ENCODE measurements at regions not wholly inside any gene's neighbourhood (a gene's known extent, or its start where the extent isn't known, plus 50 kb on each side); places are given as distances from the start of the nearest gene placed in this dataset.
"Not testable (repeated sequence)": the region's sequence is repeated elsewhere in the genome, so short reads cannot be mapped to it uniquely, and the experiment has no call there.

- no peak overlapping the region for H3K27ac ChIP-seq
- no peaks in the 10 kb centered on the region for H3K36me3 ChIP-seq
- no peak for DNase-seq (ENCODE audit: low read depth in 1 of 2, low spot score in 2 of 2)
- H3K4me1 ChIP-seq (replicated peaks), result peaks cover 3% of the 10 kb centered on the region; the same call in 1 of the 2 replicates
- H3K9me3 ChIP-seq (replicated peaks), result no peaks in the 10 kb centered on the region
- no peak overlapping the region for H3K4me3 ChIP-seq
- no peaks in the 10 kb centered on the region for H3K27me3 ChIP-seq (replicated peaks)
Measured at GRCh38 chr2:177001334-177001733, 211.3 kb upstream of the HNRNPA3 start.

GRCh38 chr2:177002983-177003382 is 209.6 kb upstream of the HNRNPA3 start:
- no peaks in the 10 kb centered on the region for H3K4me1 ChIP-seq (replicated peaks)
- no peak overlapping the region for H3K27ac ChIP-seq
- H3K36me3 ChIP-seq, result no peaks in the 10 kb centered on the region
- no peak for DNase-seq (ENCODE audit: low read depth in 1 of 2, low spot score in 2 of 2)
- no peak overlapping the region for H3K4me3 ChIP-seq
- no peaks in the 10 kb centered on the region for H3K9me3 ChIP-seq (replicated peaks)
- H3K27me3 ChIP-seq (replicated peaks), result no peaks in the 10 kb centered on the region

- H3K4me1 ChIP-seq (replicated peaks); H3K4me3 ChIP-seq; H3K27me3 ChIP-seq (replicated peaks); H3K36me3 ChIP-seq; DNase-seq (ENCODE audit: low read depth in 1 of 2, low spot score in 2 of 2); H3K27ac ChIP-seq; H3K9me3 ChIP-seq (replicated peaks): not testable (repeated sequence)
Measured at GRCh38 chr2:177007726-177008125, 204.9 kb upstream of the HNRNPA3 start.

- H3K27ac ChIP-seq; H3K4me1 ChIP-seq (replicated peaks); H3K27me3 ChIP-seq (replicated peaks); DNase-seq (ENCODE audit: low read depth in 1 of 2, low spot score in 2 of 2); H3K4me3 ChIP-seq; H3K9me3 ChIP-seq (replicated peaks); H3K36me3 ChIP-seq: not testable (repeated sequence)
Measured at GRCh38 chr2:177008662-177009061, 203.9 kb upstream of the HNRNPA3 start.

GRCh38 chr2:177010146-177010545 is 202.4 kb upstream of the HNRNPA3 start:
- H3K27ac ChIP-seq, result no peak overlapping the region
- H3K36me3 ChIP-seq, result no peaks in the 10 kb centered on the region
- no peaks in the 10 kb centered on the region for H3K27me3 ChIP-seq (replicated peaks)
- H3K4me3 ChIP-seq, result no peak overlapping the region
- no peak for DNase-seq (ENCODE audit: low read depth in 1 of 2, low spot score in 2 of 2)
- H3K4me1 ChIP-seq (replicated peaks), result no peaks in the 10 kb centered on the region
- no peaks in the 10 kb centered on the region for H3K9me3 ChIP-seq (replicated peaks)

GRCh38 chr2:177010861-177011260 is 201.7 kb upstream of the HNRNPA3 start:
- DNase-seq (ENCODE audit: low read depth in 1 of 2, low spot score in 2 of 2), result no peak
- Histone ChIP-seq H3K36me3 (no peaks in the 10 kb centered on the region), H3K27me3 (replicated peaks) (no peaks in the 10 kb centered on the region)

GRCh38 chr2:177014946-177015345 is 197.6 kb upstream of the HNRNPA3 start:
- Histone ChIP-seq H3K4me1 (replicated peaks) (no peaks in the 10 kb centered on the region), H3K27ac (no peak overlapping the region), H3K27me3 (replicated peaks) (no peaks in the 10 kb centered on the region), H3K9me3 (replicated peaks) (no peaks in the 10 kb centered on the region), H3K36me3 (no peaks in the 10 kb centered on the region), H3K4me3 (no peak overlapping the region)
- no peak for DNase-seq (ENCODE audit: low read depth in 1 of 2, low spot score in 2 of 2)

More at GRCh38 chr2:177010861-177011260, 201.7 kb upstream of the HNRNPA3 start:
- Histone ChIP-seq H3K4me3 (no peak overlapping the region), H3K27ac (no peak overlapping the region), H3K4me1 (replicated peaks) (no peaks in the 10 kb centered on the region), H3K9me3 (replicated peaks) (no peaks in the 10 kb centered on the region)

- H3K27ac ChIP-seq, result no peak overlapping the region
- H3K36me3 ChIP-seq, result no peaks in the 10 kb centered on the region
- no peak overlapping the region for H3K4me3 ChIP-seq
- H3K27me3 ChIP-seq (replicated peaks), result no peaks in the 10 kb centered on the region
- no peaks in the 10 kb centered on the region for H3K4me1 ChIP-seq (replicated peaks)
- H3K9me3 ChIP-seq (replicated peaks), result no peaks in the 10 kb centered on the region
- no peak for DNase-seq (ENCODE audit: low read depth in 1 of 2, low spot score in 2 of 2)
Measured at GRCh38 chr2:177015356-177015923, 197.2 kb upstream of the HNRNPA3 start.

- Histone ChIP-seq H3K9me3 (replicated peaks) (no peaks in the 10 kb centered on the region), H3K4me1 (replicated peaks) (no peaks in the 10 kb centered on the region), H3K27me3 (replicated peaks) (no peaks in the 10 kb centered on the region; the same call in 1 of the 2 replicates), H3K4me3 (no peak overlapping the region), H3K27ac (no peak overlapping the region), H3K36me3 (no peaks in the 10 kb centered on the region)
- DNase-seq (ENCODE audit: low read depth in 1 of 2, low spot score in 2 of 2), result no peak
Measured at GRCh38 chr2:177020524-177021119, 192.0 kb upstream of the HNRNPA3 start.

- no peak overlapping the region for H3K4me3 ChIP-seq
- H3K4me1 ChIP-seq (replicated peaks), result no peaks in the 10 kb centered on the region
- DNase-seq (ENCODE audit: low read depth in 1 of 2, low spot score in 2 of 2), result no peak
- no peaks in the 10 kb centered on the region for H3K9me3 ChIP-seq (replicated peaks)
- H3K27me3 ChIP-seq (replicated peaks), result no peaks in the 10 kb centered on the region; the same call in 1 of the 2 replicates
- H3K36me3 ChIP-seq, result no peaks in the 10 kb centered on the region
- no peak overlapping the region for H3K27ac ChIP-seq
Measured at GRCh38 chr2:177021706-177022343, 190.8 kb upstream of the HNRNPA3 start.

- Histone ChIP-seq H3K27me3 (replicated peaks) (no peaks in the 10 kb centered on the region; the same call in 1 of the 2 replicates), H3K36me3 (no peaks in the 10 kb centered on the region), H3K4me1 (replicated peaks) (no peaks in the 10 kb centered on the region), H3K27ac (no peak overlapping the region), H3K9me3 (replicated peaks) (no peaks in the 10 kb centered on the region), H3K4me3 (no peak overlapping the region)
- DNase-seq (ENCODE audit: low read depth in 1 of 2, low spot score in 2 of 2), result no peak
Measured at GRCh38 chr2:177024765-177025164, 187.8 kb upstream of the HNRNPA3 start.

- Histone ChIP-seq H3K4me1 (replicated peaks) (no peaks in the 10 kb centered on the region), H3K9me3 (replicated peaks) (no peaks in the 10 kb centered on the region), H3K27ac (no peak overlapping the region), H3K4me3 (no peak overlapping the region), H3K27me3 (replicated peaks) (no peaks in the 10 kb centered on the region; the same call in 1 of the 2 replicates), H3K36me3 (no peaks in the 10 kb centered on the region)
- DNase-seq (ENCODE audit: low read depth in 1 of 2, low spot score in 2 of 2), result no peak
Measured at GRCh38 chr2:177026253-177026652, 186.3 kb upstream of the HNRNPA3 start.

- no peak overlapping the region for H3K27ac ChIP-seq
- no peaks in the 10 kb centered on the region for H3K4me1 ChIP-seq (replicated peaks)
- no peaks in the 10 kb centered on the region; the same call in 1 of the 2 replicates for H3K27me3 ChIP-seq (replicated peaks)
- DNase-seq (ENCODE audit: low read depth in 1 of 2, low spot score in 2 of 2), result no peak
- no peaks in the 10 kb centered on the region for H3K36me3 ChIP-seq
- H3K9me3 ChIP-seq (replicated peaks), result no peaks in the 10 kb centered on the region
- no peak overlapping the region for H3K4me3 ChIP-seq
Measured at GRCh38 chr2:177026956-177027355, 185.6 kb upstream of the HNRNPA3 start.

GRCh38 chr2:177028296-177028695 is 184.3 kb upstream of the HNRNPA3 start:
- no peak for DNase-seq (ENCODE audit: low read depth in 1 of 2, low spot score in 2 of 2)
- no peak overlapping the region for H3K27ac ChIP-seq
- no peaks in the 10 kb centered on the region; the same call in 1 of the 2 replicates for H3K27me3 ChIP-seq (replicated peaks)
- H3K36me3 ChIP-seq, result no peaks in the 10 kb centered on the region
- H3K4me3 ChIP-seq, result no peak overlapping the region
- H3K9me3 ChIP-seq (replicated peaks), result no peaks in the 10 kb centered on the region
- no peaks in the 10 kb centered on the region for H3K4me1 ChIP-seq (replicated peaks)

All from SJSA1 (cell line).